Ramos (cell line): ENCODE measurements at regions not wholly inside any gene's neighbourhood (a gene's known extent, or its start where the extent isn't known, plus 50 kb on each side); places are given as distances from the start of the nearest gene placed in this dataset.

Experiments
- in situ Hi-C: fragments of 300-500 bp; cut with MboI; formaldehyde crosslinking; loops from one replicate; pipeline ENCODE4 v1.14.3; 2022; ENCODE audit warnings: low sequenced_read_pairs; ENCODE audit not compliant: unreplicated experiment

DNA sequence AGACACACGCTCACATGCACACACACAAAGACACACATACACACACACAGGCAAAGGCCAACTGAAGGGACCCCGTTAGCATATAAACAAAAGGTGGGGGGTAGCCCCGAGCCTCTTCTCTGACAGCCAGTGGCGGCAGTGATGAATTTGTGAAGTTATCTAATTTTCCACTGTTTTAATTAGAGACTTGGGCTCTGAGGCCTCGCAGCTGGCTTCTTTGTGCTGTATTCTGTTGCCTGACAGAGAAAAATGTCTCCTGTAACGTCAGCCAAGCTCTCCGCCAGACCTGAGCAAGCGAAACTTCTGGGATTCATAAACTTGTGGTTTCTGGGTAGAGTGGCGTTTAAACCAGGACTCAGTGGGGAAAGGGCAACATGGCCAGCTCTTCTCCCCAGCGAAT is 113.9 kb upstream of the FOXF1 start:
- in situ Hi-C loops: no loop called here

DNA sequence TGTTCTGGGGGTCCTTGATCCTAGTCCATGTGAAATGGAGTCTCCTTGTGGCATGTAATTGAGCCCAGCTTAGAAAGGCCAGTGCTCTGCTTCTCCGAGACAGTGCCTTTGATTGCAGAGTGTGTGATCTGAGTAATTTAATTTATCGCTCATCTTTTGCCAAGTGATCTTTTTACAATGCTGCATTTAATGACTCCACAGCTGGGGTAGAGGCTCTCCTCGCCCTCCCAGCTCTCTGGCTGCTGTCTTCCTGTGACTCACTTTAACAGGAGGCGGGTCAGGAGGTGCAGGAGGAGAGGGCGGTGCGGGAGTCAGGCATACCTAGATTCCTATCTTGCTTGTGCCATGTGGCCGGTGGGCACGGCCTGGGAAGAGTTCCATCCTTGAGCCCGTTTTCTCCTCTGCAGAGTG is 113.4 kb upstream of the FOXF1 start:
- in situ Hi-C loops: no loop called here

DNA sequence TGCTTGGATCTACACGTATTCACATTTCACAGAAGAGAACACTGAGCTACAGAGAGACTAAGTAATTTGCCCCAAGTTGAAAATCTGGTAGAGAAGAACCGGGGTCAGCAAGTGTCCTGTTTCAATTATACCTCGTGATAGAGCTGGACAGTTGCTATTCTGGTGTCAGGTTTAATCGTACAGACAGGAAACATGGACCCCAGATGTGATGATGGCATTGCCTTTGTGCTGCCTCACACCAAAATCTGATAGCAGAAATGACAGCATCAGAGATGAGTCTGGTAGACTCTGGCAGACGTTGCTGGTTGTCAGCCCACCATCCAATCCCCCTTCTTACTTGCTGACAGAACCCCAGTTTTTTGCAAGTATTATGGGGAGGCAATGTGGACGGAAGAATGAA is 112.1 kb upstream of the FOXF1 start:
- in situ Hi-C loops: no loop called here

GRCh38 chr16:86398622-86399021 is 111.7 kb upstream of the FOXF1 start:
- in situ Hi-C loops: no loop called here

DNA sequence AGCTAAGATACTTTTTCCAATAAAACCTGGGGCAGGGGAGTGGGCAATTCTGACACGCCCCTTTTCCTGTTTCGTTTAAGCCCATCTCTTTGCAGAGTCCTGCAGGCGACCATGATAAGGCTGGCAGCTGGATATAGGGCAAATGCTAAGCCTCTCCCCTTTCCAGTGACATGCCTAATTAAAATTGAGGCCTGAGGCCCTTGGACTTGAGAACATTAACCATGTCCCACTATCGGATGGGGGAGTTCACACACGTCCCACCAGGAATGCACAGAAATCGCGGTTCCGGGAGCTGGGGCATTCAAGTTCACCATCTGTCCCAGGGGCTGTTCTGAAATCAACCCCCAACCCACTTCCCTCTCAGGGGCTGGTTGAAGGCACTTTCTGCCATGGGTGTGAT is 109.2 kb upstream of the FOXF1 start:
- in situ Hi-C loops: no loop called here

DNA sequence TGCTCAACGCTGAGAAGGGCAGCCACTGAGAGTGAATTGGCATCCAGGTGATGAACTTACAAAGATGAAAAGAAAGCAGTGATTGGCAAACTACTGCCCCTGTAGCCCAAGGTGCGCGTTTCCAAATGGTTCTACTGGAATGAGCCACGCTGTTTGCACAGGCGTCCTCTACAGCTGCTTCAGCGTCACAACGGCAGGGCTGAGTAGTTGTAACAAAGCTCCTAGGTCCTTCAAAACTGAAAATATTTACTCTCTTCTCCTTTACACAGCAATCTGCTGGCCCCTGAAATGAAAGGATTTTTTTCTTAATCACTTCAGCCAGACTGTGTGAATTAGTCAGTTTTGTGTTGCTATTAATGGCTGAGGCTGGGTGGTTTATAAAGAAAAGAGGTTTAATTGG is 107.2 kb upstream of the FOXF1 start:
- in situ Hi-C loops: no loop called here

- in situ Hi-C loops: no loop called here
Observed at GRCh38 chr16:86403541-86404163, 106.7 kb upstream of the FOXF1 start.

GRCh38 chr16:86404678-86405077 is 105.6 kb upstream of the FOXF1 start:
- in situ Hi-C loops: no loop called here

DNA sequence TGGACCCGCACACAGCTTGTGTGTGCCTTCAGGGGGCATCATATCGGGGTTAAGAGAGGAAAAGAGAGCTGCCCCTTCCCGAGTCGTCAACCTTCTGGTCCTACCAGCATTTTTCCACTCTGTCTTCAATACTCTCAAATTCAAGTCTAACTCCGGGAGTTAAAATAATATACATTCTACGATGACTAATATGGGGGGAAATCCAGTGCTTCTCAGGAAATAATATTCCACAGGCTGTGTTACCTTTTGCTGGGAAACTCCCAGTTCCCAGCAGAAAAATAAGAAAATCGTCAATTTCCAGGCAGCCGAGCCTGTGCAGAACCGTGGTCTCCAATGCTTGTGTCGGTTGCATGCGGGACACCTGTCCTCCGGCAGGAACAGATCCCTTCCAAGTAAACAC is 105.0 kb upstream of the FOXF1 start:
- in situ Hi-C loops: no loop called here

DNA sequence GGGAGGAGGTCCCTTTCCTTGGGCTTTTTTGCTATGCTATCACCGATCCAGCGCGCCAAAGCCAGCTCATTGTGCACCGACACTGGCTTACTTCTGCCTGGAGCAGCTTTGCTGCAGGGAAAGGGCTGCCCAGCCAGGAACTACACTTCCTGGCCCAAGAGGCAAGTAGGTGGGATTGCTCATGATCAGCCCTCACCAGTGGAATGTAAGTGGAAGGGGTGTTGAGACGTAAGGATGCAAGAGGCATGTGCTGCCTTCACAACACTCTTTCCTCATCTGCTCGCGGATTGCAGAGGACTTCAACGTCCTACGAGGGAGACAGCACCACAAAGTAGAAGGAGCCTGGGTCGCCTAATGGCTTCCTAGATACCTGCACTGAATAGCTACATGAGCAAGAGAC is 104.3 kb upstream of the FOXF1 start:
- in situ Hi-C loops: no loop called here

- in situ Hi-C loops: no loop called here
Observed at GRCh38 chr16:86408685-86409084, 101.6 kb upstream of the FOXF1 start.

GRCh38 chr16:86410081-86410480 is 100.2 kb upstream of the FOXF1 start:
- in situ Hi-C loops: no loop called here

GRCh38 chr16:86410529-86410928 is 99.8 kb upstream of the FOXF1 start:
- in situ Hi-C loops: no loop called here

GRCh38 chr16:86411897-86412296 is 98.4 kb upstream of the FOXF1 start:
- in situ Hi-C loops: no loop called here

DNA sequence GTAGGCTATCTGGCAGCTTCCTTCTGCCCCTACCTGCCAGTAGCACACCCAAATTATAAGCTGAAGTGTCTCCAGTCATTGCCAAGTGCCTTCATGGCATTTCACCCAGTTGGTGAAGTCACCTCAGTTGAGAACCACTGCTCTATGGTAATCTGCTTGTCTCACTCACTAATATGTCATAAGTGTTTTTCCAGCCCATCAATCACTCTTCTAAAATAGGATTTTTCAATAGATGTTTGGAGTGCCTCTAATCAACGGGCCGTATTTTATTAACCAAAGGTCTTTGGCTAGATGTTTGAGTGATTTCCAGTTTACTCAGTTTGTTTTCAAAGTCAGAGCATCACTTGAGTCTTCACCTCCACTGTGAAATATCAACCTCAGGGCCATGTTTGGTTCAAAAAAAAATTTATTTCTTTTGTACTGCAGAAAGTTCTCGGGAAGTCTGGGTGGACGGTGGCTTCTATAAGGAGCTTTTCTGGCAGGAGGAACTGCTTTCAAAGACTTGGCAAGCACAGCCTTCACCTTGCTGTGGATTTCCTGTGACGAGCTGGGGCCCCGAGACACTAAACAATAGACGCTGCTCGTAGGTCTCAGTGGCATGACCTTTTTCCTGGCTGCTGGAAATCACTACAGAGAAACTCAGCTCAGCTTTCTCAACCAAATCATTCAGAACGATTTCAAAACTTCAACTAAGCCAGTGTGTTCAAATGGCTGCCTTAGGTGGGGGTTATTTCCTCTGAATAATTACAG is 95.2 kb upstream of the FOXF1 start:
- in situ Hi-C loops: no loop called here

GRCh38 chr16:86418981-86419380 is 91.3 kb upstream of the FOXF1 start:
- in situ Hi-C loops: no loop called here

GRCh38 chr16:86419518-86419917 is 90.8 kb upstream of the FOXF1 start:
- in situ Hi-C loops: no loop called here

GRCh38 chr16:86421995-86422394 is 88.3 kb upstream of the FOXF1 start:
- in situ Hi-C loops: no loop called here

GRCh38 chr16:86424398-86424797 is 85.9 kb upstream of the FOXF1 start:
- in situ Hi-C loops: no loop called here

- in situ Hi-C loops: no loop called here
Observed at GRCh38 chr16:86424985-86425384, 85.3 kb upstream of the FOXF1 start.

DNA sequence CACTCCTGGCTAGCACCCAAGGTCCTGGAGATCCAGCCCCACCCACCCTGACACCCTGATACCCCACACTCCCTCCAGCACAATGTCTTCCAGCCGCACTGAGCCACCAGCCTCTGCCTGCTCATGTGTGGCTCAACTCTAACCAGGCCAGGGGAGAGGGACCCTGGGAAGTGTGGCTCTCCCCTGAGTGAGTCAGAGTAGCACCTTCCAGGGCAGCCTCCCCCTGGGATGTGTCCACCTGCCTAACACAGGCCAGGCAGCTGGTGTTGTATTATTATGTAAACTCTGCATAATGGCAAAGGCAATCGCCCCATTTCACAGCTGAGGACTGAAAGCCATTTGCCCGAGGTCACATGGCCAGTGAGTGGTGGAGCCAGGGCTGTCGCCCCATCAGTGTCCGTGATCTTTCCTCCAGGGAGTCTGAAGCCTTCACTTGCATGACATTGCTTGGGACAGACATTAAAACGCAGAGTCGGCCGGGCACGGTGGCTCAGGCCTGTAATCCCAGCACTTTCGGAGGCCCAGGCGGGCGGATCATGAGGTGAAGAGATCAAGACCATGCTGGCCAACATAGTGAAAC is 84.2 kb upstream of the FOXF1 start:
- in situ Hi-C loops: no loop called here

- in situ Hi-C loops: no loop called here
Observed at GRCh38 chr16:86427433-86427851, 82.9 kb upstream of the FOXF1 start.
